Erythroblast (primary cell): ENCODE measurements at regions not wholly inside any gene's neighbourhood (a gene's known extent, or its start where the extent isn't known, plus 50 kb on each side); places are given as distances from the start of the nearest gene placed in this dataset.

Experiments
- GATA1 ChIP-seq: IDR thresholded peaks from 2 replicates; pipeline ENCODE4 v1.6.1; 2011; ENCODE audit warnings: low read depth, mild to moderate bottlenecking, control low read depth, low read length, moderate library complexity
- POLR2A ChIP-seq: IDR thresholded peaks from 2 replicates; pipeline ENCODE4 v1.6.1; 2011; ENCODE audit warnings: mild to moderate bottlenecking, low read length

- TF ChIP-seq POLR2A (no peak), GATA1 (no peak)
These were observed 261.3 kb downstream of the EDEM1 start for GRCh38 chr3:5448816-5449215.
